H9 (cell line): ENCODE measurements at regions not wholly inside any gene's neighbourhood (a gene's known extent, or its start where the extent isn't known, plus 50 kb on each side); places are given as distances from the start of the nearest gene placed in this dataset.

Source experiments
- DNase-seq: peaks from one replicate; pipeline ENCODE4 v3.0.0-alpha.2; 2017
- H2AFZ ChIP-seq: one replicate; pipeline ENCODE4 v1.6.1; 2013; ENCODE audit warnings: mild to moderate bottlenecking, low read length, control low read depth, moderate library complexity
- H2AK5ac ChIP-seq: 2 replicates; pipeline ENCODE4 v1.6.1; 2013; ENCODE audit warnings: low read length, control low read depth, mixed read lengths; ENCODE audit not compliant: insufficient read length
- H2BK120ac ChIP-seq: one replicate; pipeline ENCODE4 v1.6.1; 2013; ENCODE audit warnings: low read depth, mild to moderate bottlenecking, low read length, control low read depth, inconsistent platforms; ENCODE audit not compliant: poor library complexity, severe bottlenecking
- H2BK12ac ChIP-seq: 2 replicates; pipeline ENCODE4 v1.6.1; 2013; ENCODE audit warnings: low read length, control low read depth, mixed read lengths, low read depth; ENCODE audit not compliant: insufficient read length
- H2BK15ac ChIP-seq: 2 replicates; pipeline ENCODE4 v1.6.1; 2013; ENCODE audit warnings: low read depth, low read length, control low read depth
- H2BK20ac ChIP-seq: one replicate; pipeline ENCODE4 v1.6.1; 2013; ENCODE audit warnings: low read depth, mild to moderate bottlenecking, low read length, control low read depth, inconsistent platforms; ENCODE audit not compliant: poor library complexity, severe bottlenecking
- H2BK5ac ChIP-seq: 2 replicates; pipeline ENCODE4 v1.6.1; 2013; ENCODE audit warnings: low read length, control low read depth, mixed read lengths; ENCODE audit not compliant: insufficient read length
- H3K14ac ChIP-seq: 2 replicates; pipeline ENCODE4 v1.6.1; 2013; ENCODE audit warnings: low read length, control low read depth; ENCODE audit not compliant: insufficient read depth
- H3K18ac ChIP-seq: 2 replicates; pipeline ENCODE4 v1.6.1; 2013; ENCODE audit warnings: low read depth, mild to moderate bottlenecking, mixed read lengths, low read length, control low read depth; ENCODE audit not compliant: insufficient read length
- H3K23ac ChIP-seq: 2 replicates; pipeline ENCODE4 v1.6.1; 2013; ENCODE audit warnings: low read length, control low read depth, mixed read lengths, low read depth; ENCODE audit not compliant: insufficient read length
- H3K23me2 ChIP-seq: 2 replicates; pipeline ENCODE4 v1.6.1; 2013; ENCODE audit warnings: low read depth, mild to moderate bottlenecking, mixed read lengths, low read length, control low read depth; ENCODE audit not compliant: insufficient read length, poor library complexity, severe bottlenecking
- H3K27ac ChIP-seq: 2 replicates; pipeline ENCODE4 v1.5.1; 2013; ENCODE audit warnings: low read length, control low read depth, mixed read lengths, low read depth; ENCODE audit not compliant: insufficient read length
- H3K27me3 ChIP-seq: 2 replicates; pipeline ENCODE4 v1.6.1; 2013; ENCODE audit warnings: low read length, control low read depth, inconsistent platforms; ENCODE audit not compliant: insufficient read depth
- H3K4ac ChIP-seq: 2 replicates; pipeline ENCODE4 v1.6.1; 2013; ENCODE audit warnings: low read depth, mild to moderate bottlenecking, control low read depth, inconsistent platforms, low read length, moderate library complexity
- H3K4me1 ChIP-seq: 2 replicates; pipeline ENCODE4 v1.6.1; 2013; ENCODE audit warnings: low read length, control low read depth, inconsistent platforms; ENCODE audit not compliant: insufficient read depth
- H3K4me2 ChIP-seq: 2 replicates; pipeline ENCODE4 v1.6.1; 2013; ENCODE audit warnings: low read length, control low read depth, mixed read lengths; ENCODE audit not compliant: insufficient read length, insufficient read depth
- H3K56ac ChIP-seq: 2 replicates; pipeline ENCODE4 v1.6.1; 2013; ENCODE audit warnings: low read depth, mild to moderate bottlenecking, mixed read lengths, low read length, control low read depth; ENCODE audit not compliant: insufficient read length
- H3K79me1 ChIP-seq: 2 replicates; pipeline ENCODE4 v1.6.1; 2013; ENCODE audit warnings: low read depth, mild to moderate bottlenecking, moderate library complexity, low read length, control low read depth, inconsistent platforms; ENCODE audit not compliant: insufficient read depth, poor library complexity, severe bottlenecking
- H3K79me2 ChIP-seq: 2 replicates; pipeline ENCODE4 v1.6.1; 2013; ENCODE audit warnings: low read length, control low read depth, inconsistent platforms; ENCODE audit not compliant: insufficient read depth
- H3K9ac ChIP-seq: 2 replicates; pipeline ENCODE4 v1.6.1; 2013; ENCODE audit warnings: low read length, control low read depth, mixed read lengths; ENCODE audit not compliant: insufficient read length; ENCODE audit errors: extremely low read depth
- H3K9me3 ChIP-seq: one replicate; pipeline ENCODE4 v1.6.1; 2013; ENCODE audit warnings: low read depth, low read length, inconsistent platforms; ENCODE audit not compliant: control insufficient read depth
- H3T11ph ChIP-seq: one replicate; pipeline ENCODE4 v1.6.1; 2013; ENCODE audit warnings: mild to moderate bottlenecking, low read length, control low read depth, inconsistent platforms
- H4K20me1 ChIP-seq: one replicate; pipeline ENCODE4 v1.6.1; 2013; ENCODE audit not compliant: control insufficient read depth, insufficient read length, insufficient read depth
- H4K5ac ChIP-seq: 2 replicates; pipeline ENCODE4 v1.6.1; 2013; ENCODE audit warnings: low read depth, mild to moderate bottlenecking, mixed read lengths, low read length, control low read depth; ENCODE audit not compliant: insufficient read length
- H4K8ac ChIP-seq: replicated peaks from 2 replicates; pipeline ENCODE4 v1.6.1; 2013; ENCODE audit warnings: low read length, control low read depth, mixed read lengths, low read depth; ENCODE audit not compliant: insufficient read length
- H4K91ac ChIP-seq: 2 replicates; pipeline ENCODE4 v1.6.1; 2013; ENCODE audit warnings: low read depth, mild to moderate bottlenecking, moderate library complexity, mixed read lengths, low read length, control low read depth; ENCODE audit not compliant: insufficient read length
- H3K27ac Mint-ChIP-seq, 3 experiments: 2 replicates in 2 of 3; 3 replicates in 1 of 3; pipeline ENCODE4 v1.8.0; 2020 to 2021; ENCODE audit warnings: mixed read lengths in 3 of 3, mild to moderate bottlenecking in 1 of 3, moderate library complexity in 1 of 3
- H3K27me3 Mint-ChIP-seq: 2 replicates; pipeline ENCODE4 v1.8.0; 2021; ENCODE audit warnings: low read depth, mild to moderate bottlenecking, moderate library complexity, mixed read lengths
- H3K36me3 Mint-ChIP-seq, 3 experiments: 2 replicates in 2 of 3; 3 replicates in 1 of 3; pipeline ENCODE4 v1.8.0; 2020 to 2021; ENCODE audit warnings: low read depth in 3 of 3, mixed read lengths in 3 of 3; ENCODE audit not compliant: insufficient read depth in 1 of 3
- H3K4me1 Mint-ChIP-seq, 2 experiments: 2 replicates each; pipeline ENCODE4 v1.8.0; 2020; ENCODE audit warnings: mixed read lengths in 2 of 2
- H3K4me3 Mint-ChIP-seq, 2 experiments: 2 replicates in 1 of 2; 3 replicates in 1 of 2; pipeline ENCODE4 v1.8.0; 2020 to 2021; ENCODE audit warnings: mild to moderate bottlenecking in 2 of 2, mixed read lengths in 2 of 2, moderate library complexity in 1 of 2
- H3K9me3 Mint-ChIP-seq, 2 experiments: 2 replicates in 1 of 2; 3 replicates in 1 of 2; pipeline ENCODE4 v1.8.0; 2020; ENCODE audit warnings: mild to moderate bottlenecking in 2 of 2, mixed read lengths in 2 of 2, moderate library complexity in 1 of 2
- WGBS: extraction: QIAGEN DNeasy Blood & Tissue Kit; methylation state at CpG from one replicate; pipeline ENCODE4 v1.1.7; 2013; ENCODE audit warnings: missing lambda C conversion rate, low lambda C conversion rate, mixed read lengths; ENCODE audit not compliant: insufficient read length; ENCODE audit errors: extremely low coverage; 5-methylcytosine and 5-hydroxymethylcytosine counted together
- TF ChIP-seq, protein P1 (sequence below): fragments of 200-600 bp; sonication (generic); conservative IDR thresholded peaks from 3 replicates; pipeline ENCODE4 v1.8.0; 2021; ENCODE audit warnings: antibody characterized with exemption, mild to moderate bottlenecking

DNA sequence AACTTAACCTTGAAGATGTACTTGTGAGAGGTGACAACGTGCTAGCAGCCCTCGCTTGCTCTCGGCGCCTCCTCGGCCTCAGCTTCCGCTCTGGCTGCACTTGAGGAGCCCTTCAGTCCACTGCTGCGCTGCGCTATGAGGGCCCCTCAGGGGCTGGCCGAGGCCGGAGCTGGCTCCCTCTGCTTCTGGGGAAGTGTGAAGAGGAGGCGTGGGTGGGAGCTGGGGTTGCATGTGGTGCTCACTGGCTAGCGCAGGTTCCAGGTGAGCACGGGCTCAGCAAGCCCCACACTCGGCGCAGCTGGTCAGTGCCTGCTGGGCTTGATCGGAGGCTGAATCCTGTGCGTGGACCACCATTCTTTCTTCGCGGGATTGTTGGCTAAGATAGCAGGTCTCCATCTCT lies 166.1 kb downstream of the MRPS30 start:
- Histone ChIP-seq H3K14ac (no peak overlapping the region), H3K56ac (no peak overlapping the region), H2AK5ac (no peak overlapping the region), H2BK20ac (no peak overlapping the region), H2BK12ac (no peak overlapping the region), H3K9ac (no peak overlapping the region), H3K27me3 (no peaks in the 10 kb centered on the region), H3K4ac (no peak overlapping the region), H3K18ac (no peak overlapping the region), H3K79me2 (no peaks in the 10 kb centered on the region), H3K23me2 (no peaks in the 10 kb centered on the region), H4K8ac (no peak overlapping the region), H4K5ac (no peak overlapping the region), H4K20me1 (no peaks in the 10 kb centered on the region), H2BK15ac (no peak overlapping the region), H2BK5ac (no peak overlapping the region), H3K79me1 (no peaks in the 10 kb centered on the region), H2BK120ac (no peak overlapping the region), H3K4me2 (no peak overlapping the region), H3K4me1 (no peaks in the 10 kb centered on the region), H3K9me3 (no peaks in the 10 kb centered on the region), H3T11ph (no peak overlapping the region), H4K91ac (no peak overlapping the region), H3K27ac (no peak overlapping the region), H3K23ac (no peak overlapping the region), H2AFZ (no peak overlapping the region)
- H3K27me3 Mint-ChIP-seq, result no peaks in the 10 kb centered on the region
- no peaks in the 10 kb centered on the region for H3K4me1 Mint-ChIP-seq
- peaks cover 0 to 8% (median 3%) of the 10 kb centered on the region in 3 experiments; a peak in 4 of 7 replicates for H3K36me3 Mint-ChIP-seq
- WGBS, result no CpG with 5 or more reads among the region's 19 CpGs
- no peak overlapping the region for H3K27ac Mint-ChIP-seq
- TF ChIP-seq, protein P1, sequence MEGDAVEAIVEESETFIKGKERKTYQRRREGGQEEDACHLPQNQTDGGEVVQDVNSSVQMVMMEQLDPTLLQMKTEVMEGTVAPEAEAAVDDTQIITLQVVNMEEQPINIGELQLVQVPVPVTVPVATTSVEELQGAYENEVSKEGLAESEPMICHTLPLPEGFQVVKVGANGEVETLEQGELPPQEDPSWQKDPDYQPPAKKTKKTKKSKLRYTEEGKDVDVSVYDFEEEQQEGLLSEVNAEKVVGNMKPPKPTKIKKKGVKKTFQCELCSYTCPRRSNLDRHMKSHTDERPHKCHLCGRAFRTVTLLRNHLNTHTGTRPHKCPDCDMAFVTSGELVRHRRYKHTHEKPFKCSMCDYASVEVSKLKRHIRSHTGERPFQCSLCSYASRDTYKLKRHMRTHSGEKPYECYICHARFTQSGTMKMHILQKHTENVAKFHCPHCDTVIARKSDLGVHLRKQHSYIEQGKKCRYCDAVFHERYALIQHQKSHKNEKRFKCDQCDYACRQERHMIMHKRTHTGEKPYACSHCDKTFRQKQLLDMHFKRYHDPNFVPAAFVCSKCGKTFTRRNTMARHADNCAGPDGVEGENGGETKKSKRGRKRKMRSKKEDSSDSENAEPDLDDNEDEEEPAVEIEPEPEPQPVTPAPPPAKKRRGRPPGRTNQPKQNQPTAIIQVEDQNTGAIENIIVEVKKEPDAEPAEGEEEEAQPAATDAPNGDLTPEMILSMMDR, result no peak
- H3K9me3 Mint-ChIP-seq, result peaks cover 0 to 15% of the 10 kb centered on the region in 2 experiments; a peak in 4 of 5 replicates
- DNase-seq, result no peak
- no peak overlapping the region for H3K4me3 Mint-ChIP-seq
